GM13977 (cell line): ENCODE measurements at regions not wholly inside any gene's neighbourhood (a gene's known extent, or its start where the extent isn't known, plus 50 kb on each side); places are given as distances from the start of the nearest gene placed in this dataset.

Experiments used
- DNase-seq: peaks from one replicate; pipeline ENCODE4 v3.0.0; 2012; ENCODE audit warnings: low spot score
- CTCF ChIP-seq: IDR thresholded peaks from 2 replicates; pipeline ENCODE4 v1.5.1; 2012; ENCODE audit warnings: mild to moderate bottlenecking, control low read depth; ENCODE audit not compliant: insufficient read depth; ENCODE audit errors: extremely low read depth, missing control alignments
- in situ Hi-C: fragments of 300-500 bp; cut with MboI; formaldehyde crosslinking; loops from one replicate; pipeline ENCODE4 v1.12.0; 2022; ENCODE audit warnings: low sequenced_read_pairs, low pct_unique_long_range_greater_than_20kb, mixed read lengths, inconsistent platforms; ENCODE audit not compliant: unreplicated experiment

- no peak for DNase-seq
- no peak for TF ChIP-seq CTCF
- in situ Hi-C loops = no loop called here
Measured at GRCh38 chr7:13153266-13153665, 465.8 kb downstream of the ARL4A start.

GRCh38 chr7:13153742-13154141 lies 466.3 kb downstream of the ARL4A start:
- TF ChIP-seq CTCF = no peak
- DNase-seq = no peak
- in situ Hi-C loops = no loop called here

GRCh38 chr7:13155188-13155587 lies 467.8 kb downstream of the ARL4A start:
- no peak for DNase-seq
- no peak for TF ChIP-seq CTCF
- in situ Hi-C loops = no loop called here

- TF ChIP-seq CTCF = no peak
- in situ Hi-C loops = no loop called here
- no peak for DNase-seq
Measured at GRCh38 chr7:13159003-13159402, 471.6 kb downstream of the ARL4A start.

- TF ChIP-seq CTCF = no peak
- in situ Hi-C loops = no loop called here
- DNase-seq = no peak
Measured at GRCh38 chr7:13159467-13160184, 472.2 kb downstream of the ARL4A start.

- no peak for DNase-seq
- TF ChIP-seq CTCF = no peak
- in situ Hi-C loops = no loop called here
Measured at GRCh38 chr7:13161125-13161524, 473.7 kb downstream of the ARL4A start.
